H1 (cell line): ENCODE measurements at regions not wholly inside any gene's neighbourhood (a gene's known extent, or its start where the extent isn't known, plus 50 kb on each side); places are given as distances from the start of the nearest gene placed in this dataset.

ENCODE experiments used
- CTCF ChIA-PET: fragments of 300-600 bp; sonication (Branson Sonifier 250); formaldehyde crosslinking; loops from one replicate; lab custom pipeline; 2021; ENCODE audit not compliant: partially characterized antibody; lab: Charles Lee
- POLR2A ChIA-PET: fragments of 300-600 bp; sonication (Branson Sonifier 250); formaldehyde crosslinking; loops from one replicate; lab custom pipeline; 2021; ENCODE audit warnings: inconsistent platforms; ENCODE audit not compliant: partially characterized antibody; lab: Charles Lee
- DNase-seq, 2 experiments: peaks; one replicate each; pipeline versions ENCODE4 v3.0.0 to v3.0.0-alpha.2; 2010 to 2022; ENCODE audit warnings: low spot score in 2 of 2, low read depth in 1 of 2, mixed read lengths in 1 of 2
- FAIRE-seq: peaks from 2 replicates; lab custom pipeline; 2011; peaks lifted over from hg19 to GRCh38; lab: Jason Lieb, UNC
- H2AFZ ChIP-seq: 2 replicates; pipeline ENCODE4 v1.8.1; 2012; ENCODE audit warnings: low read length, inconsistent platforms
- H2AK5ac ChIP-seq: 2 replicates; pipeline ENCODE4 v1.6.1; 2013; ENCODE audit warnings: low read depth, low read length
- H2BK120ac ChIP-seq: replicated peaks from 2 replicates; pipeline ENCODE3; 2013; ENCODE audit warnings: low read depth, low read length, inconsistent platforms
- H2BK12ac ChIP-seq: 2 replicates; pipeline ENCODE4 v1.6.1; 2013; ENCODE audit warnings: low read depth, low read length
- H2BK15ac ChIP-seq: 2 replicates; pipeline ENCODE4 v1.6.1; 2013; ENCODE audit warnings: low read length
- H2BK20ac ChIP-seq: 2 replicates; pipeline ENCODE4 v1.6.1; 2013; ENCODE audit warnings: low read length
- H2BK5ac ChIP-seq: 2 replicates; pipeline ENCODE4 v1.6.1; 2013; ENCODE audit warnings: low read depth, low read length
- H3K14ac ChIP-seq: 2 replicates; pipeline ENCODE4 v1.6.1; 2013; ENCODE audit warnings: inconsistent platforms; ENCODE audit not compliant: insufficient read length
- H3K18ac ChIP-seq: 2 replicates; pipeline ENCODE4 v1.6.1; 2013; ENCODE audit warnings: low read length; ENCODE audit errors: extremely low read depth
- H3K23ac ChIP-seq: 2 replicates; pipeline ENCODE4 v1.6.1; 2013; ENCODE audit warnings: inconsistent platforms; ENCODE audit not compliant: insufficient read length
- H3K23me2 ChIP-seq: 2 replicates; pipeline ENCODE4 v1.6.1; 2013; ENCODE audit warnings: low read depth, low read length
- H3K27ac ChIP-seq: 2 replicates; pipeline ENCODE4 v1.6.1; 2011; ENCODE audit warnings: low read depth, low read length, inconsistent platforms
- H3K27me3 ChIP-seq, 4 experiments: replicated peaks in 1 of 4; 1 replicate in 1 of 4; 2 replicates in 3 of 4; pipeline versions ENCODE4 v1.6.1 to v1.8.1; 2011 to 2013; ENCODE audit warnings: low read length in 3 of 4, mild to moderate bottlenecking in 3 of 4, inconsistent platforms in 2 of 4, mixed read lengths in 2 of 4, moderate library complexity in 1 of 4; ENCODE audit not compliant: control insufficient read depth in 3 of 4, insufficient read depth in 3 of 4; ENCODE audit errors: extremely low read depth in 1 of 4
- H3K36me3 ChIP-seq, 4 experiments: 2 replicates each; pipeline versions ENCODE4 v1.6.1 to v1.8.1; 2011 to 2013; ENCODE audit warnings: mild to moderate bottlenecking in 4 of 4, low read length in 3 of 4, moderate library complexity in 2 of 4, control low read depth in 1 of 4, inconsistent platforms in 1 of 4; ENCODE audit not compliant: insufficient read depth in 4 of 4, control insufficient read depth in 2 of 4
- H3K4ac ChIP-seq: replicated peaks from 2 replicates; pipeline ENCODE3; 2013; ENCODE audit warnings: low read length, low read depth, mixed read lengths, inconsistent platforms; ENCODE audit not compliant: insufficient read length
- H3K4me1 ChIP-seq, 4 experiments: replicated peaks in 1 of 4; 1 replicate in 1 of 4; 2 replicates in 3 of 4; pipeline versions ENCODE4 v1.6.1 to v1.8.1; 2011 to 2013; ENCODE audit warnings: low read length in 3 of 4, inconsistent platforms in 2 of 4, mixed read lengths in 1 of 4; ENCODE audit not compliant: insufficient read depth in 4 of 4, control insufficient read depth in 3 of 4
- H3K4me2 ChIP-seq, 2 experiments: 2 replicates each; pipeline versions ENCODE4 v1.6.1 to v1.8.1; 2011 to 2013; ENCODE audit warnings: low read depth in 2 of 2, low read length in 2 of 2, control low read depth in 1 of 2, inconsistent platforms in 1 of 2, mild to moderate bottlenecking in 1 of 2; ENCODE audit not compliant: insufficient read depth in 1 of 2
- H3K4me3 ChIP-seq, 4 experiments: fragments of 200-600, 300-600 bp in 1 of 4; sonication (generic), shearing (Covaris generic), sonication (Bioruptor Twin) in 1 of 4; 2 replicates each; pipeline versions ENCODE4 v1.5.1 to v1.8.1; 2011 to 2016; ENCODE audit warnings: low read length in 4 of 4, low read depth in 3 of 4, control low read depth in 2 of 4, inconsistent platforms in 2 of 4, mild to moderate bottlenecking in 2 of 4, mixed read lengths in 1 of 4, moderate library complexity in 1 of 4; ENCODE audit not compliant: insufficient read depth in 2 of 4; ENCODE audit errors: extremely low read depth in 1 of 4
- H3K56ac ChIP-seq: replicated peaks from 2 replicates; pipeline ENCODE3; 2013; ENCODE audit warnings: low read depth, mild to moderate bottlenecking, mixed read lengths, low read length, inconsistent platforms; ENCODE audit not compliant: insufficient read length
- H3K79me1 ChIP-seq: 2 replicates; pipeline ENCODE4 v1.6.1; 2013; ENCODE audit warnings: low read depth, low read length, control low read depth
- H3K79me2 ChIP-seq, 2 experiments: 2 replicates each; pipeline versions ENCODE4 v1.6.1 to v1.8.1; 2012 to 2013; ENCODE audit warnings: low read length in 2 of 2, mild to moderate bottlenecking in 2 of 2, inconsistent platforms in 1 of 2; ENCODE audit not compliant: insufficient read depth in 2 of 2, control insufficient read depth in 1 of 2
- H3K9ac ChIP-seq, 4 experiments: replicated peaks in 1 of 4; 1 replicate in 1 of 4; 2 replicates in 3 of 4; pipeline versions ENCODE4 v1.6.1 to v1.8.1; 2011 to 2013; ENCODE audit warnings: low read depth in 3 of 4, low read length in 3 of 4, control low read depth in 2 of 4, mild to moderate bottlenecking in 2 of 4, moderate library complexity in 2 of 4, inconsistent platforms in 1 of 4; ENCODE audit errors: extremely low read depth in 1 of 4
- H3K9me3 ChIP-seq, 2 experiments: 2 replicates each; pipeline versions ENCODE4 v1.6.1 to v1.8.1; 2012 to 2013; ENCODE audit warnings: mild to moderate bottlenecking in 2 of 2, moderate library complexity in 2 of 2, control low read depth in 1 of 2, inconsistent platforms in 1 of 2, low read depth in 1 of 2, low read length in 1 of 2, mixed read lengths in 1 of 2; ENCODE audit not compliant: insufficient read depth in 2 of 2
- H4K20me1 ChIP-seq, 2 experiments: replicated peaks in 1 of 2; 2 replicates each; pipeline versions ENCODE3 to v1.8.1; 2011 to 2013; ENCODE audit warnings: inconsistent platforms in 2 of 2, low read length in 2 of 2, mild to moderate bottlenecking in 1 of 2; ENCODE audit not compliant: insufficient read depth in 2 of 2, control insufficient read depth in 1 of 2
- H4K5ac ChIP-seq: 2 replicates; pipeline ENCODE4 v1.6.1; 2013; ENCODE audit warnings: low read length, low read depth, mixed read lengths, inconsistent platforms; ENCODE audit not compliant: insufficient read length
- H4K8ac ChIP-seq: 2 replicates; pipeline ENCODE4 v1.8.0; 2013; ENCODE audit warnings: mild to moderate bottlenecking, moderate library complexity, low read length, inconsistent platforms; ENCODE audit not compliant: insufficient read depth; ENCODE audit errors: extremely low read depth
- H4K91ac ChIP-seq: replicated peaks from 2 replicates; pipeline ENCODE3; 2013; ENCODE audit warnings: low read length, mixed read lengths, inconsistent platforms; ENCODE audit not compliant: insufficient read length
- ASH2L ChIP-seq: fragments of 200-600, 300-600 bp; sonication (generic); IDR thresholded peaks from one replicate; pipeline ENCODE4 v1.7.1; 2017; ENCODE audit warnings: low read length
- CBX8 ChIP-seq: fragments of 300-800, 300-1000 bp; sonication (generic); IDR thresholded peaks from 2 replicates; pipeline ENCODE4 v1.7.1; 2016; ENCODE audit warnings: low read depth, low read length, borderline replicate concordance
- JUN ChIP-seq: IDR thresholded peaks from 2 replicates; pipeline ENCODE4 v1.6.1; 2011; ENCODE audit warnings: low read depth, mild to moderate bottlenecking, improper control_type of control experiment, low read length
- POU5F1 ChIP-seq: IDR thresholded peaks from 2 replicates; pipeline ENCODE4 v1.6.1; 2011; ENCODE audit warnings: low read depth, mild to moderate bottlenecking, low read length, moderate library complexity
- RXRA ChIP-seq: IDR thresholded peaks from 2 replicates; pipeline ENCODE4 v1.6.1; 2011; ENCODE audit warnings: low read depth, mild to moderate bottlenecking, low read length, moderate library complexity; ENCODE audit not compliant: insufficient read depth
- SUZ12 ChIP-seq: fragments of 200-600 bp; sonication (generic); IDR thresholded peaks from 2 replicates; pipeline ENCODE4 v1.6.1; 2012; ENCODE audit warnings: mild to moderate bottlenecking, inconsistent platforms, low read length, moderate library complexity, mixed read lengths
- TAF1 ChIP-seq: IDR thresholded peaks from 2 replicates; pipeline ENCODE4 v1.6.1; 2011; ENCODE audit warnings: mild to moderate bottlenecking, low read depth, low read length
- WGBS, 2 experiments: shearing (Covaris generic) in 1 of 2; methylation state at CpG; one replicate each; pipeline versions ENCODE4 v1.1.6 to v1.1.7; 2013 to 2015; ENCODE audit warnings: low lambda C conversion rate in 2 of 2, mixed read lengths in 2 of 2, inconsistent platforms in 1 of 2, low coverage in 1 of 2, missing lambda C conversion rate in 1 of 2; ENCODE audit not compliant: insufficient replicate concordance in 2 of 2, insufficient coverage in 1 of 2, insufficient read length in 1 of 2; ENCODE audit errors: extremely low coverage in 1 of 2, missing lambda C conversion rate in 1 of 2; 5-methylcytosine and 5-hydroxymethylcytosine counted together

- H2AFZ ChIP-seq: peak overlapping the region; percentile 63; the same call in 1 of the 2 replicates
- no peak overlapping the region for H3K4me2 ChIP-seq
- no peak overlapping the region for H2AK5ac ChIP-seq
These were observed 1400.9 kb upstream of the FLRT2 start for GRCh38 chr14:84129007-84129406.

More at GRCh38 chr14:84129007-84129406, 1400.9 kb upstream of the FLRT2 start:
- no peak overlapping the region for H2BK5ac ChIP-seq
- no peaks in the 10 kb centered on the region for H3K4me1 ChIP-seq
- no peak overlapping the region for H3K18ac ChIP-seq
- FAIRE-seq: no peak
- no peak overlapping the region for H3K4me3 ChIP-seq
- no peak overlapping the region for H2BK12ac ChIP-seq
- no peak overlapping the region for H2BK20ac ChIP-seq
- no peak overlapping the region for H3K14ac ChIP-seq
- no peaks in the 10 kb centered on the region for H3K9me3 ChIP-seq
- no peak overlapping the region for H4K5ac ChIP-seq
- no peaks in the 10 kb centered on the region for H3K27me3 ChIP-seq
- DNase-seq: no peak
- POLR2A ChIA-PET: no interaction called here
- H3K27ac ChIP-seq: no peak overlapping the region
- no peak for TF ChIP-seq TAF1
- TF ChIP-seq RXRA: no peak
- TF ChIP-seq SUZ12: no peak
- TF ChIP-seq JUN: no peak
- TF ChIP-seq ASH2L: no peak
- TF ChIP-seq POU5F1: no peak
- no peak for TF ChIP-seq CBX8
- no peaks in the 10 kb centered on the region for H3K79me2 ChIP-seq
- H3K9ac ChIP-seq: no peak overlapping the region
- CTCF ChIA-PET: no interaction called here
- H3K4ac ChIP-seq: no peak overlapping the region
- no peak overlapping the region for H4K8ac ChIP-seq
- no peak overlapping the region for H3K23ac ChIP-seq
- H4K91ac ChIP-seq: no peak overlapping the region
- WGBS, 2 experiments: 67% methylated on average over 5 of the region's 5 CpGs; no CpG with 5 or more reads in 1 of the 2 experiments
- no peak overlapping the region for H3K56ac ChIP-seq
- H2BK120ac ChIP-seq: no peak overlapping the region
- H3K23me2 ChIP-seq: no peaks in the 10 kb centered on the region
- H3K36me3 ChIP-seq: no peaks in the 10 kb centered on the region
- no peak overlapping the region for H2BK15ac ChIP-seq
- H4K20me1 ChIP-seq: no peaks in the 10 kb centered on the region
- no peaks in the 10 kb centered on the region for H3K79me1 ChIP-seq
